GM19468 (cell line): ENCODE measurements at regions not wholly inside any gene's neighbourhood (a gene's known extent, or its start where the extent isn't known, plus 50 kb on each side); places are given as distances from the start of the nearest gene placed in this dataset.

Source experiments
- ATAC-seq: cut with Tn5 transposase; IDR thresholded peaks from one replicate; pipeline ENCODE4 v1.9.1; 2021; ENCODE audit warnings: mild to moderate bottlenecking, moderate library complexity, moderate number of reproducible peaks; ENCODE audit not compliant: unreplicated experiment; ENCODE audit errors: extremely low read depth

DNA sequence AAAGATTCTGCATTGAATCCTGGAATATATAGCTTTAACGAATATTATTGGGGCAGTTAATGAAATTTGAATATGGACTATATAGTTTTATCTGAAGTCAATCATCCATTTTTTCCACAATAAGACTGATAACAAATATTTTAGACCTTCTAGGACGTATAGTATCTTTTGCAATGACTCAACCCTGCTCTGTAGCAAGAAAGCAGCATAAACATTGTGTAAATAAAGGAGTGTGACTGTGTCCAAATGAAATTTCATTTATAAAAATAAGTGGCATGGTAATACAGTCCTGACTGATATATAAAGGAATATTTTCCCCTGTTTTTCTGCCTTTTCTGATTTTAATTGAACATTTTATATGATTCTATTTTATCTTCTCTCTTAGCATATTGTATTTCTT is 947.7 kb upstream of the SLIT2 start:
- ATAC-seq = no peak

DNA sequence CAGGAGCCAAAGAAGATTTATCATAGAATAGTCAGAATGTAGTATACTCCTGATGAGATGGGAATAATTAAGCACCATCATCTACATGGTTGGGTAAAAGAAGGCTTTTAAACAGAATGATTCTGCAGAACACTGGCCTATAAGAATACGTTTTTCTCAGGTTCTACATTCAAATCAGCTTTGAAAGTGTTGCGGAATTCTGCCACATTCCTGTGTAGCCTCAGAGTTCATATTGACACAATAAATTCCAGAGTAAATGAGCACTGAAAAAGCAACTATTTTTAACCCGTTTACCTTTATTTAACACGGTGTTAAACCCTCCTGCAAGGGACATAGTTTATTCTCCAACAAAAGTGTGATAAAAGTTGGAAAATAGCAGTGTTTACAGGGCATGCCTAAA is 950.2 kb upstream of the SLIT2 start:
- ATAC-seq = no peak

DNA sequence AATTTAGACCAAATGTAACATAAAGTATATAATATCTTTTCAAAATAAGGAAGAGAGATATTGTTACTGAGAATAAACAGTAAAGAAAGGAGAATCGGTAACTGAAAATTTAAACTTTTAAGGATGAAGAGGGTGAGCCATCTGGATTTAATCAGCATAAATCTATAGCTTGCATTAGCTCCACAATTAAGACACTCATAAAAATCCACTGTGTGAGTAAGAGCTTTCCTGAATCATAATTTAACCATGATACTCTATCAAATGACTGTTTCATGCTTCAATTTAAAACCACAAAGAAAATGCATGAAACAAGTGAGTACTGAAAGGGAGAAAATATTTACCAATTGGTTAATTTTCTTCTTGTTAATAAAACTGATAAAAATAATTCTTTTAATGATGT is 951.5 kb upstream of the SLIT2 start:
- no peak for ATAC-seq

DNA sequence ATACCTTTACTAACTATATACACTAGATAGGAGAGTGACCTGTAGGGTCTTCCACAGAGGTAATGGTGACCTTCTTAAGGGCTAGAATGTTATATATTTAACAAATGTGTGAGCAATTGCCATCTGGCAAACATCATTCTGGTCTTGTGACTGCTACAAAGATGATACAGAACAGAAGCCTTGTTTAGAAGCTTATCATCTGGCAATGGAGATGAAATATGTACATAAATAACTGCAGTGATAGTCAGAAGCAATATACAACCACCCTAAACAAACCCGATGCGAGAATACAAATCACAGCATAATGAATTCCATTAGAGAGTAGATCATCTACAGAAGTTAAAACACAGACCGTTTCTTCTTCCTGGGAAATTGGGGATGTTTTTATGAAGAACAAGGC is 952.7 kb upstream of the SLIT2 start:
- no peak for ATAC-seq

DNA sequence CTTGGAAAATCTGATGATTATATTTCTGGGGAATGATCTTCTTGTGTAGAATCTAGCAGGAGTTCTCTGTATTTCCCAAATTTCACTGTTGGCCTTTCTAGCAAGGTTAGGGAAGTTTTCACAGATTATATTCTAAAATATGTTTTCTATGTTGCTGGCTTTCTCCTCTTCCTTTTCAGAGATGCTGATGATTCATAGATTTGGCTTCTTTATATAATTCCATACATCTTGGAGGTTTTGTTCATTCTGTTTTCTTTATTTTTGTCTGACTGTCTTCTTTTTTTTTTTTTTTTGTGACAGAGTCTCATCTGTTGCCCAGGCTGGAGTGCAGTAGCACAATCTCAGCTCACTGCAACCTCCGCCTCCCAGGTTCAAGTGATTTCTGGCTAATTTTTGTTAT is 957.9 kb upstream of the SLIT2 start:
- ATAC-seq = no peak

DNA sequence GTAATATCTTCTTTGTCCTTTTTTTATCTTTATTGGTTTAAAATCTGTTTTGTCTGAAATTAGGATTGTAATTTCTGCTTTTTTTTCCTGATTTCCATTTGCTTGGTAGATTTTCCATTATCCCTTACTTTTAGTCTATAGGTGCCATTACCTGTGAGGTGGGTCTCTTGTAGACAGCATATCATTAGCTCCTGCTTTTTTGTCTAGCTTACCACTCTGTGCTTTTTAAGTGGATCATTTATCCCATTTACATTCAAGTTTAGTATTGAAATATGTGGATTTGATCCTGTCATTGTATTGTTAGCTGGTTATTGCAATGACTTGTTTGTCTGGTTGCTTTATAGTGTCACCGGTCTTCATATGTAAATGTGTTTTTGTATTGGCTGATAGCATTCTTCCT is 958.6 kb upstream of the SLIT2 start:
- ATAC-seq = no peak

DNA sequence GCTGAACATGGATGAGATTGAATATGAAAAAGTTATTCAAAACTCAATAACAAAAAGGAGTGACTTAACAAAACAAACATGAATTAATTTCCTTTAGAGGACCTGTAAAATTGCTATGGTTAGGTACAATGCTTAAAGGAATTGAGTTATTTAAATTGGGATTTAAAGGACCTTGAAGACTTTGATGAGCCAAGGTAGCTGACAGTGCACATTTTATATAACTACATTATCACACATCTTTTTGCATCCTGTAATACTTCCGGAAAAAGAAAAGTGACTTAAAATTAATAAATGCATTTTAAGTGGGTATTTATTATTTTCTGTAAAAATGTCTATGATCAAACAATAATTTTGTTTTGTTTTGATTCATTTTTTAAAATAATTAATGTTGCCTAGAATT is 964.8 kb upstream of the SLIT2 start:
- no peak for ATAC-seq

DNA sequence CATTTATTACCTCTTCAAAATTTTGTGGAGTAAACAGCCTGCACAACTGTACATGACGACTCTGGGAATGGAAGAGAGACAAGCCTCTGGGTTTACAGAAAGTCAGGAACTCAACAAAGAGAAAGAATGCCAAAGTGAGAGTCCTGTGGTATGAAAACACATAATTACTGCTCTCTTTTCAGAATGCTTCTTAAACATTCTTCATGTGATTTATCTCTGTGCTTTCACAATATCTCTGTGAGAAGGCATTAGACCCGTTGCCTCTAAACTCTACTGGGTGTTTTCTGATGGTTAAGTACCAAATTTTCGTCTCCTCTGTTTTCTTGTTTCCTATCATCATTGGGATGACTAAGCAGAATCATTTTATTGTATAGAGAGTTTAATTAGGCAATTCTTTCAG is 966.6 kb upstream of the SLIT2 start:
- ATAC-seq = no peak

DNA sequence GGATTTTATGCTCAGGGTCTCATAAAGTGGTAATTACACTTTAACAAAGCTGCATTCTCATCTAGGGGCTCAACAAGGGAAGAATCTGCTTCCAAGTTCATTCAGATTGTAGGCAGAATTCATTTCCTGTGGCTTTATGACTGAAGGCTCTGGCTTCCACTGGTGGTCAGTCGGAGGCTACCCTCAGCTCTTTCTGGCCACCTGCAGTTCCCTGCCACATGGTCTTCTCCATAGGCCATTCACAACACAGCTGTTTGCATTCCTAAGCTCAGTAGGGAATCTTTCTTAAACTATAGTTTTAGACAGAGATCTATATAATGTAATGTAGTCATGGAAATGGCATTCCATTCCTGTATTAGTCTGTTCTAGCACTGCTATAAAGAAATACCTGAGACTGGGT is 973.0 kb upstream of the SLIT2 start:
- ATAC-seq = no peak

DNA sequence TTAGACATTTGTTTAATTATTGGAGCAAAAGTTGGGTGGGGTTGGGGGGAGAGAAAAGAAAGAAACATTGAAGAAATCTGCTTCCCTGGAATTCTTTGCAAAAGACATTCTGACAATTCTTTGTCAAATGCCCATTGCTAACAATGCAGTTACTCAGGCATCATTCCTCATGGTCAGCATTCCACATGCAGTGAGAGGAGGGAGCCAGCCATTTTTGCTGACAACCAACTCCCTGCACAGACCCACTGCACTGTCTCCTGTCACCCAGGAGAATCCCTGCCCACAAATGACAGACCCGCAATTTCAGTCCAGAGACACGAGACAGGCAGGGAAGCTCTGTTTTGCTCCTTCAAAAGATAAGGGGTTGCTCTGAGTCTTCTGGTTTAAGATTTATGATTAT is 985.1 kb upstream of the SLIT2 start:
- no peak for ATAC-seq

DNA sequence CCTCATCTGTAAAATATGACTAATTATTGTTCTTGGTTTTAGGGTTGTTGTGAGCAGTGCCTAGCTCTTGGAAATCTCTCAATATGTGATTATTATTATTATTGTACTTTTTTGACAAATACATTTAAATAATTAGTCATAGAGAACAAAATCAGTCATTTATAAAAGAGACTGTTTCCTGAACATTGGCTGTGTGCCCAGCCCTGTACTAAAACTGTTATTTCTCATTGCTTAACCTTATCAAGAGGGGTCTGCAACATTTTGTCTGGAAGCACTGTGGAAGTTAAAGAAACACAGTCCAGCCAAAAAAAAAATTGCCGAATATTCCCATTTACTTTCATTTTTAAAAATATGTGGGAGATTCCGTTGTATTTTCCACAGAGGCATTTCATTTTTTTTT is 989.2 kb upstream of the SLIT2 start:
- no peak for ATAC-seq

DNA sequence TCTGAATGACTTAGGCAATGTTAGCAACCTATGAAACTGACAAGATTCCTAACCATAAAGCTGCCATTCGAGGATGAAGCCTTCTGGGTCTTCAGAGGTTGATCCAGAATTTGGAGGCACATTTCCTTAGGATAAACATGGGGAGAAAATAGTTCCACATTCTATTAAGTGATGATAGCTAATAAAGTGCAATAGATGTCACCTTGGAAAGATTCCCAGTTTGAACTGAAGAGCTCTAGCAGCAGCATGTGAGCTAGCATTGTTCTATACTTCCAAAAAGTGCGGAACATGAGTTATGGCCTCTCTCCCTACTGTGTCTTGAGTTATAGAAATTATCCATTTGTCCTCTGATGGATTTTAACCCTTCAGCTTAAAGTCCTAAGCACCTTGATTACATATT is 991.4 kb upstream of the SLIT2 start:
- no peak for ATAC-seq

DNA sequence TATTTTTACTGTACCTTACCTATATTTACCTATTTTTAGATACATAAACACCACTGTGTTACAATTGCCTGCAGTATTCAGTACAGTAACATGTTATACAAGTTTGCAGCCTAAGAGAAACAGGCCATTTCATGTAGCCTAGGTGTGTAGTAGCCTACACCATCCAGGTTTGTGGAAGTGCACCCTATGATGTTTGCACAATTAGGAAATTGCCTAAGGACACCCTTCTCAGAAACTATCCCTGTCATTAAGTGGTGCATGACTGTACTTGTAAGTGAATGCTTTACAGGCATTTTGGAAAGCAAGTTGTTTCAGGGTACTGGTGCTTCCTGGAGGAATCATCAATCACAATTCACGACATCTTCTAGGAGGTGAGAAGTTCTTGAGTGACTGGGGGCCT is 991.8 kb upstream of the SLIT2 start:
- no peak for ATAC-seq

DNA sequence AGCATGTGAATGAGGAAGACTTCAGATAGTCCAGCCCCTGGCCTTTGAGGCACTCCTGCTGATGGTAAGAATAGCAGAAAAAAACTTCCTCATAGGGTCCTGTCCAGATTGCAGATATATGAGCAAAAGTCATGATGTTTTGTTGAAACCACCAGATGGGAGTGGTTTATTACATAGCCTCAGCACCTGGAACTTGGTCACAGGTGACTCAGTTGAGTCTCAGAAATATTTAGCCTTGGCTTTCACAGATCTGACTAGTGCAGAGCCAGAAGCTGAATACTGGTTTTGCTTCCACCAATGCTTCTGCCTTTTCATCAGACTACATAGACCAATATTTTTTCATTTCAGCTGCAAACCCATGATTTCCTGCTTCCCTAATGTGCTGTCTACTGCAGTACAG is 994.9 kb upstream of the SLIT2 start:
- no peak for ATAC-seq

DNA sequence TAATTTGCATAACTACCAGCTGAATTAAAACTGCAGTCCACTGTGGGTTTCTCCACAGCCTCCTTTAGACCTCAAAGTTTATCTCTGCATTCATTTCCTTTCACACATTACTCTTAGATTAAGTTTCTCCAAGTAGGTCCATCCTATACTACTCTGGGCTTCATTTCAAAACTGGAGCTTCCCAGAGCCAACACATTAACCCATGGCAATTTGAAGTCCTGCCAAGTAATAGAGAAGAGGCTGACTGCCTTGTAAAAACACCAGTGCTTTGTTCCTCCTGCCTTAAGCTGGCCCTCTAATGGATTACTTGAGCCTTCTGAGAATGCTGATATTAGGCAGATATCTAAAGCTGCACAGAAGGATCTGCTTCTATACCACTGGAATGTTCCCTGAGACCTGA is 997.2 kb upstream of the SLIT2 start:
- no peak for ATAC-seq

DNA sequence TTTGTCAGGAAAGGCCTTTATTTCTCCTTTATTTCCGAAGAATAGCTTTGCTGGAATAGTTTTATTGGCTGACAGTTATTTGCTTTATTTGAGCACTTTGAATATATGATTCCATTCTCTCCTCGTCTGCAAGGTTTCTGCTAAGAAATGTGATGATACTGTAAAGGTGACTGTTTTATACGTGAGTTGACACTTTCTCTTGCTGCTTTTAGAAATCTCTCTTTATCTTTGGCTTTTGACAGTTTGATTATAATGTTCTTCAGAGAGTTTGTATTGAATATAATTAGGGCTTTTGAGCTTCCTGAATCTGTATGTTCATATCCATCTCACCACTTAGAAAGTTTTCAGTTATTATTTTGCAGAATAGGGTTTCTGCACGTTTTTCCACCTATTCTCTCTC is 1003.7 kb upstream of the SLIT2 start:
- no peak for ATAC-seq

DNA sequence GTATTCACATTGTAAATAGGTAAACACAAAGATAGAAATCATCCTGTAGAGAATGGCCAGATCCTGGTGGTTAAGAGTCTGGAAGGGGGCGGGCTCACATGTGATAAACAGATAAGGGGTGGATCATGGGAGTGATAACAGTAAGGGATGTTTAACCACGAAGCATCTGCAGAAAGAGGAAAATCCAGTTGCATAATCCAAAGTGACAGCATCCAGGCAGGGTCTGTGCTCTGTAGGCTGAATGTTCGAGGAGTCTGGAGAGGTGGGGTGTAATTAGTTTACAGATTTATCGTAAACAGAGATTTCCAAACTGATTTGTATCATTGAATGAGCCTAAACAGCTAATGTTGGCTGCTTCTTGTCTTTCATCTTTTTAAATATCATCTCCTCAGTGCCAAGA is 1009.8 kb upstream of the SLIT2 start:
- ATAC-seq = no peak

DNA sequence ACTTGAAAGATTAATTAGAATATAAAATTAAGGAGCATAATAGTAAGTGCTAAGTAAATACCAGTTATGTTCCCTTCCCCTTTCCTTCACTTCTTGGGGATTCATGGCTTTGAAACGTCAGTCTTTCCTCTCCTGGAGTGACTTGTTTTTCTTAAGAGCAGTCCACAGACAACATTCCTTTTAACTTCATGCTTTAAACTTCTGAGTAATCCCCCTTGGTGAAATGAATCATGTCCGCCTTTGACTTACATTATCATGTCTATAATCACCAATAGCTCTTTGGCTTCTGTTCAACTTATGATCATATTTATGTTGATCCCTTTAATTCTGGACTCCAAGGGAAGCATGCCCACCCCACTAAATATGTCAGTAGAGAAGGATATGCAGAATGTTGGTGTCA is 1012.1 kb upstream of the SLIT2 start:
- no peak for ATAC-seq

DNA sequence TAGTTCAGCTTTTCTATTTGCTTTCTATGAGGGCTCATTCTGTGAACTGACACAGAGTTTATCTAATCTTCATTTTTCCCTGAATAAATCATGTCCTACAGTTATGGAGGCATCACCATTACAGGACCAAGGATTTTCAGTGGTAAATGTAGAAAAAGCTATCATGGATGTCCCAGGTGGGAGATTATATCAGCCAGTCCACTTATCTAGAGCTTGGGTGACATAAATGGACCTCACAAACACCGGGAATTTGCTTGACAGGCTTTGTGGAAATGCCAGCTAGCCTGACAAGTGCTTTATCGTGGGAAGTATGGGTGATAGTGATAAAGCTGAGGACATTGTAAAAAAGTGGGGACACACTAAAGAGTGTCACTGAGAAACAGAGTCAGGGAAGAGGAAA is 1015.2 kb upstream of the SLIT2 start:
- no peak for ATAC-seq

DNA sequence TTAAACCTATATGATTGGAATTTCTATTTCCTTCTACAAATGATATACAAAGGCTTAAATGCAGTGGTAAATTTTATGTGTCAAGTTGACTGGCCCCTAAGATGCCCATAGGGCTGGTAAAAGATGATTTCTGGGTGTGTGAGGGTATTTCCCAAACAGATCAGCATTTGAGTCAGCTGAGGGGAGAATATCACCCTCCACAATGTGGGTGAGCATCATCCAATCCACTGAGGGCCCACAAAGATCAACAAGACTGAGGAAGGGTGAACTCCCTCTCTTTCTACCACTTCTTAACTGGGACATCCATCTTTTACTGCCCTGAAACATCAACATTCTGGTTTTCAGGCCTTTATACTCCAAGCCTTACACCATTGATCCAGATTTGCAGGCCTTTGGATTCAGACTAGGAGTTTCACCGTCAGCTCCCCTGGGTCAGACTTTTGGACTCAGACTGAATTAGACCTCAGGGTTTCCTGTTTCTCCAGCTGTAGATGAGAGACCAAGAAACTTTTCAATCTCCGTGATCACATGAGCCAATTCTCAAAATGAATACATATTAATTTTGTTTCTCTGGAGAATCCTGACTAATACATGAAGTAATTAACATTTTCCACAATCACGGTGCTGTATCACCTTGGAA is 1020.7 kb upstream of the SLIT2 start:
- no peak for ATAC-seq

DNA sequence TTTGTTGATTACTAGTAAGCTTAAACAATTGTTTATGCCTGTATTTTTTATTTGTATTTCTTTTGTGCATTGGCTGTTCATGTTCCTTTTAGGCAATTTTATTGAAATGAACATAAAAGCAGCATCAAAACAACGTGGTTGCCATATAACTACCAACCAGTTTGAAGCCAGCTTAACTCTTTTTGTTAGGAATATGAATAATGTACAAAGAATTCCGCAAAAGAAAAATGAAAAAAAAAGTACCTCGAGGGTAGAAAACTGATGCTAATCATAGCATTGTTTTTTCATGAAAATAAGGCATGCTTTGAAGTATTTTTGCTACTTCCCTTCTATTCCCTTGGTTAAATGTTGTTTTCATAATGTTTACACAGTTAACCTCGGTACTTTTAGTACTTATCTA is 1024.0 kb upstream of the SLIT2 start:
- ATAC-seq = no peak

DNA sequence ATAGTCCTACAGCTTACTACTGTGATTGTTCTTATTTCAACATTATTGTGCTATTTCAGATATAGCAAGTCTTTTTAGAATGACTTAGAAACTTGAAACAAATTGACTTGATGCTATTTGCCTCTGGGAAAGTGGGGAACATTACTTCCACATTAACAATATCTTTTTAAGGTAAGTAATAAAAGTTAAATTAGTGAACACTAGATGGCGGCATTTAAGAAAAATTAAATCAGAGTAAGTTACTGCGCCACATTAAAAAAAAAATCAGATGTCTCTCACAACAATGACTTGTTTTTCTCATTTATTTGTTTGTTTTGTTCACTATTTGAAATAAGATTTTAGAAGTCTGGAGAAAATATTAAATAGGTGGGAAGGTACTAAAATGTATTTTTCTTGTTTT is 1026.9 kb upstream of the SLIT2 start:
- no peak for ATAC-seq

DNA sequence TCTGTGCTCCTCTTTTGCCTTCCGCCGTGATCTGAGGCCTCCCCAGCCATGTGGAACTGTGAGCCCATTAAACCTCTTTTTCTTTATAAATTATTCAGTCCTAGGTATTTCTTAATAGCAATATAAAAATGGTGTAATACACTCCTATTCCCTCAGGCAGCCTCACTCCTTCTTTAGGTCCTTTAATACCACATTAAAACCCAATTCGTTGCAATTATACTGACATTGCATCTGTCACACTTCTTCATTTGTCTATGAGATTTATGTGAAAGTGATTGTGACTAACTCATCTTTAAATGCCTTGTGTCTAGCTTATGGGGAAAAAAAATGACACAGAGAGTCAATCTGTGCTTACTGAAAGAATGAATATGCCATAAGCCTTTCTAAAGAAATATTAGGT is 1035.2 kb upstream of the SLIT2 start:
- no peak for ATAC-seq
